H1 (cell line): ENCODE measurements at regions not wholly inside any gene's neighbourhood (a gene's known extent, or its start where the extent isn't known, plus 50 kb on each side); places are given as distances from the start of the nearest gene placed in this dataset.
A peak's percentile ranks its signal among the peaks of the same experiment; 100 is the strongest.

Source experiments
- CTCF ChIA-PET: fragments of 300-600 bp; sonication (Branson Sonifier 250); formaldehyde crosslinking; loops from one replicate; lab custom pipeline; 2021; ENCODE audit not compliant: partially characterized antibody; lab: Charles Lee
- POLR2A ChIA-PET: fragments of 300-600 bp; sonication (Branson Sonifier 250); formaldehyde crosslinking; loops from one replicate; lab custom pipeline; 2021; ENCODE audit warnings: inconsistent platforms; ENCODE audit not compliant: partially characterized antibody; lab: Charles Lee
- DNase-seq, 2 experiments: peaks; one replicate each; pipeline versions ENCODE4 v3.0.0 to v3.0.0-alpha.2; 2010 to 2022; ENCODE audit warnings: low spot score in 2 of 2, low read depth in 1 of 2, mixed read lengths in 1 of 2
- FAIRE-seq: peaks from 2 replicates; lab custom pipeline; 2011; peaks lifted over from hg19 to GRCh38; lab: Jason Lieb, UNC
- H2AFZ ChIP-seq: 2 replicates; pipeline ENCODE4 v1.8.1; 2012; ENCODE audit warnings: low read length, inconsistent platforms
- H2AK5ac ChIP-seq: 2 replicates; pipeline ENCODE4 v1.6.1; 2013; ENCODE audit warnings: low read depth, low read length
- H2BK120ac ChIP-seq: replicated peaks from 2 replicates; pipeline ENCODE3; 2013; ENCODE audit warnings: low read depth, low read length, inconsistent platforms
- H2BK12ac ChIP-seq: 2 replicates; pipeline ENCODE4 v1.6.1; 2013; ENCODE audit warnings: low read depth, low read length
- H2BK15ac ChIP-seq: 2 replicates; pipeline ENCODE4 v1.6.1; 2013; ENCODE audit warnings: low read length
- H2BK20ac ChIP-seq: 2 replicates; pipeline ENCODE4 v1.6.1; 2013; ENCODE audit warnings: low read length
- H2BK5ac ChIP-seq: 2 replicates; pipeline ENCODE4 v1.6.1; 2013; ENCODE audit warnings: low read depth, low read length
- H3K14ac ChIP-seq: 2 replicates; pipeline ENCODE4 v1.6.1; 2013; ENCODE audit warnings: inconsistent platforms; ENCODE audit not compliant: insufficient read length
- H3K18ac ChIP-seq: 2 replicates; pipeline ENCODE4 v1.6.1; 2013; ENCODE audit warnings: low read length; ENCODE audit errors: extremely low read depth
- H3K23ac ChIP-seq: 2 replicates; pipeline ENCODE4 v1.6.1; 2013; ENCODE audit warnings: inconsistent platforms; ENCODE audit not compliant: insufficient read length
- H3K23me2 ChIP-seq: 2 replicates; pipeline ENCODE4 v1.6.1; 2013; ENCODE audit warnings: low read depth, low read length
- H3K27ac ChIP-seq: 2 replicates; pipeline ENCODE4 v1.6.1; 2011; ENCODE audit warnings: low read depth, low read length, inconsistent platforms
- H3K27me3 ChIP-seq, 4 experiments: replicated peaks in 1 of 4; 1 replicate in 1 of 4; 2 replicates in 3 of 4; pipeline versions ENCODE4 v1.6.1 to v1.8.1; 2011 to 2013; ENCODE audit warnings: low read length in 3 of 4, mild to moderate bottlenecking in 3 of 4, inconsistent platforms in 2 of 4, mixed read lengths in 2 of 4, moderate library complexity in 1 of 4; ENCODE audit not compliant: control insufficient read depth in 3 of 4, insufficient read depth in 3 of 4; ENCODE audit errors: extremely low read depth in 1 of 4
- H3K36me3 ChIP-seq, 4 experiments: 2 replicates each; pipeline versions ENCODE4 v1.6.1 to v1.8.1; 2011 to 2013; ENCODE audit warnings: mild to moderate bottlenecking in 4 of 4, low read length in 3 of 4, moderate library complexity in 2 of 4, control low read depth in 1 of 4, inconsistent platforms in 1 of 4; ENCODE audit not compliant: insufficient read depth in 4 of 4, control insufficient read depth in 2 of 4
- H3K4ac ChIP-seq: replicated peaks from 2 replicates; pipeline ENCODE3; 2013; ENCODE audit warnings: low read length, low read depth, mixed read lengths, inconsistent platforms; ENCODE audit not compliant: insufficient read length
- H3K4me1 ChIP-seq, 4 experiments: replicated peaks in 1 of 4; 1 replicate in 1 of 4; 2 replicates in 3 of 4; pipeline versions ENCODE4 v1.6.1 to v1.8.1; 2011 to 2013; ENCODE audit warnings: low read length in 3 of 4, inconsistent platforms in 2 of 4, mixed read lengths in 1 of 4; ENCODE audit not compliant: insufficient read depth in 4 of 4, control insufficient read depth in 3 of 4
- H3K4me2 ChIP-seq, 2 experiments: 2 replicates each; pipeline versions ENCODE4 v1.6.1 to v1.8.1; 2011 to 2013; ENCODE audit warnings: low read depth in 2 of 2, low read length in 2 of 2, control low read depth in 1 of 2, inconsistent platforms in 1 of 2, mild to moderate bottlenecking in 1 of 2; ENCODE audit not compliant: insufficient read depth in 1 of 2
- H3K4me3 ChIP-seq, 4 experiments: fragments of 200-600, 300-600 bp in 1 of 4; sonication (generic), shearing (Covaris generic), sonication (Bioruptor Twin) in 1 of 4; 2 replicates each; pipeline versions ENCODE4 v1.5.1 to v1.8.1; 2011 to 2016; ENCODE audit warnings: low read length in 4 of 4, low read depth in 3 of 4, control low read depth in 2 of 4, inconsistent platforms in 2 of 4, mild to moderate bottlenecking in 2 of 4, mixed read lengths in 1 of 4, moderate library complexity in 1 of 4; ENCODE audit not compliant: insufficient read depth in 2 of 4; ENCODE audit errors: extremely low read depth in 1 of 4
- H3K56ac ChIP-seq: replicated peaks from 2 replicates; pipeline ENCODE3; 2013; ENCODE audit warnings: low read depth, mild to moderate bottlenecking, mixed read lengths, low read length, inconsistent platforms; ENCODE audit not compliant: insufficient read length
- H3K79me1 ChIP-seq: 2 replicates; pipeline ENCODE4 v1.6.1; 2013; ENCODE audit warnings: low read depth, low read length, control low read depth
- H3K79me2 ChIP-seq, 2 experiments: 2 replicates each; pipeline versions ENCODE4 v1.6.1 to v1.8.1; 2012 to 2013; ENCODE audit warnings: low read length in 2 of 2, mild to moderate bottlenecking in 2 of 2, inconsistent platforms in 1 of 2; ENCODE audit not compliant: insufficient read depth in 2 of 2, control insufficient read depth in 1 of 2
- H3K9ac ChIP-seq, 4 experiments: replicated peaks in 1 of 4; 1 replicate in 1 of 4; 2 replicates in 3 of 4; pipeline versions ENCODE4 v1.6.1 to v1.8.1; 2011 to 2013; ENCODE audit warnings: low read depth in 3 of 4, low read length in 3 of 4, control low read depth in 2 of 4, mild to moderate bottlenecking in 2 of 4, moderate library complexity in 2 of 4, inconsistent platforms in 1 of 4; ENCODE audit errors: extremely low read depth in 1 of 4
- H3K9me3 ChIP-seq, 2 experiments: 2 replicates each; pipeline versions ENCODE4 v1.6.1 to v1.8.1; 2012 to 2013; ENCODE audit warnings: mild to moderate bottlenecking in 2 of 2, moderate library complexity in 2 of 2, control low read depth in 1 of 2, inconsistent platforms in 1 of 2, low read depth in 1 of 2, low read length in 1 of 2, mixed read lengths in 1 of 2; ENCODE audit not compliant: insufficient read depth in 2 of 2
- H4K20me1 ChIP-seq, 2 experiments: replicated peaks in 1 of 2; 2 replicates each; pipeline versions ENCODE3 to v1.8.1; 2011 to 2013; ENCODE audit warnings: inconsistent platforms in 2 of 2, low read length in 2 of 2, mild to moderate bottlenecking in 1 of 2; ENCODE audit not compliant: insufficient read depth in 2 of 2, control insufficient read depth in 1 of 2
- H4K5ac ChIP-seq: 2 replicates; pipeline ENCODE4 v1.6.1; 2013; ENCODE audit warnings: low read length, low read depth, mixed read lengths, inconsistent platforms; ENCODE audit not compliant: insufficient read length
- H4K8ac ChIP-seq: 2 replicates; pipeline ENCODE4 v1.8.0; 2013; ENCODE audit warnings: mild to moderate bottlenecking, moderate library complexity, low read length, inconsistent platforms; ENCODE audit not compliant: insufficient read depth; ENCODE audit errors: extremely low read depth
- H4K91ac ChIP-seq: replicated peaks from 2 replicates; pipeline ENCODE3; 2013; ENCODE audit warnings: low read length, mixed read lengths, inconsistent platforms; ENCODE audit not compliant: insufficient read length
- ATF2 ChIP-seq: IDR thresholded peaks from 2 replicates; pipeline ENCODE4 v1.6.1; 2012; ENCODE audit warnings: low read length, inconsistent platforms
- EZH2 ChIP-seq: fragments of 200-600 bp; sonication (generic); IDR thresholded peaks from 2 replicates; pipeline ENCODE4 v1.7.1; 2012; ENCODE audit warnings: low read depth, mild to moderate bottlenecking, moderate library complexity, low read length, inconsistent platforms; ENCODE audit not compliant: severe bottlenecking
- HDAC6 ChIP-seq: IDR thresholded peaks from one replicate; pipeline ENCODE4 v1.7.1; 2012; ENCODE audit warnings: low read depth, mild to moderate bottlenecking, inconsistent platforms, low read length, moderate library complexity
- KDM5A ChIP-seq: fragments of 200-600 bp; IDR thresholded peaks from 2 replicates; pipeline ENCODE4 v1.7.1; 2012; ENCODE audit warnings: mild to moderate bottlenecking, low read length, inconsistent platforms, mixed read lengths
- NANOG ChIP-seq: IDR thresholded peaks from 2 replicates; pipeline ENCODE4 v1.6.1; 2011; ENCODE audit warnings: low read length, low read depth, mild to moderate bottlenecking, inconsistent platforms; ENCODE audit not compliant: insufficient read depth, poor library complexity, severe bottlenecking
- RAD21 ChIP-seq, 2 experiments: IDR thresholded peaks in 1 of 2; conservative IDR thresholded peaks in 1 of 2; 2 replicates each; pipeline ENCODE4 v1.6.1; 2011; ENCODE audit warnings: low read depth in 2 of 2, low read length in 2 of 2, improper control_type of control experiment in 1 of 2, inconsistent platforms in 1 of 2, mild to moderate bottlenecking in 1 of 2, moderate library complexity in 1 of 2
- RXRA ChIP-seq: IDR thresholded peaks from 2 replicates; pipeline ENCODE4 v1.6.1; 2011; ENCODE audit warnings: low read depth, mild to moderate bottlenecking, low read length, moderate library complexity; ENCODE audit not compliant: insufficient read depth
- SP1 ChIP-seq: IDR thresholded peaks from 2 replicates; pipeline ENCODE4 v1.6.1; 2011; ENCODE audit warnings: low read depth, low read length
- USF2 ChIP-seq: IDR thresholded peaks from 2 replicates; pipeline ENCODE4 v1.6.1; 2011; ENCODE audit warnings: low read length, improper control_type of control experiment
- WGBS, 2 experiments: shearing (Covaris generic) in 1 of 2; methylation state at CpG; one replicate each; pipeline versions ENCODE4 v1.1.6 to v1.1.7; 2013 to 2015; ENCODE audit warnings: low lambda C conversion rate in 2 of 2, mixed read lengths in 2 of 2, inconsistent platforms in 1 of 2, low coverage in 1 of 2, missing lambda C conversion rate in 1 of 2; ENCODE audit not compliant: insufficient replicate concordance in 2 of 2, insufficient coverage in 1 of 2, insufficient read length in 1 of 2; ENCODE audit errors: extremely low coverage in 1 of 2, missing lambda C conversion rate in 1 of 2; 5-methylcytosine and 5-hydroxymethylcytosine counted together

- no peak for FAIRE-seq
- peak overlapping the region; percentile 16 for H2AFZ ChIP-seq
- POLR2A ChIA-PET: no interaction called here
These were observed 903.4 kb upstream of the CDH8 start for GRCh38 chr16:62939687-62940086.

More at GRCh38 chr16:62939687-62940086, 903.4 kb upstream of the CDH8 start:
- TF ChIP-seq KDM5A (no peak), EZH2 (no peak), HDAC6 (no peak), SP1 (no peak), RAD21 (IDR thresholded peaks at IDR 0.05 in 1 of 2, conservative IDR thresholded peaks at IDR 0.05 in 1 of 2; ENCODE audit: low read depth in 2 of 2, low read length in 2 of 2) (no peak), NANOG (no peak), RXRA (no peak), USF2 (no peak), ATF2 (no peak)
- TF ChIP-seq, all 59 proteins: peak for 0
- H3K4me2 ChIP-seq: no peak overlapping the region
- H4K91ac ChIP-seq: no peak overlapping the region
- DNase-seq: no peak
- no peak overlapping the region for H3K4ac ChIP-seq
- no peak overlapping the region for H3K18ac ChIP-seq
- H4K5ac ChIP-seq: no peak overlapping the region
- H3K27me3 ChIP-seq: no peaks in the 10 kb centered on the region
- H3K36me3 ChIP-seq: no peaks in the 10 kb centered on the region
- H3K14ac ChIP-seq: no peak overlapping the region
- H4K8ac ChIP-seq: no peak overlapping the region
- no peak overlapping the region for H3K9ac ChIP-seq
- H3K23ac ChIP-seq: no peak overlapping the region
- no peak overlapping the region for H2BK5ac ChIP-seq
- no peaks in the 10 kb centered on the region for H3K79me1 ChIP-seq
- CTCF ChIA-PET: interaction anchor here (1.2 to 1.6 kb wide), 2 partner anchors 10 to 21 kb away, joined by 4 to 5 read pairs; no protein-coding TSS in a partner anchor
- H3K79me2 ChIP-seq: no peaks in the 10 kb centered on the region
- H2BK15ac ChIP-seq: no peak overlapping the region
- no peak overlapping the region for H3K27ac ChIP-seq
- no peak overlapping the region for H2BK20ac ChIP-seq
- H2AK5ac ChIP-seq: no peak overlapping the region
- no peaks in the 10 kb centered on the region for H3K9me3 ChIP-seq
- WGBS, 2 experiments: 95% methylated on average over 1 of the region's 1 CpG; no CpG with 5 or more reads in 1 of the 2 experiments
- H3K4me1 ChIP-seq: no peaks in the 10 kb centered on the region
- H3K4me3 ChIP-seq: no peak overlapping the region
- H3K23me2 ChIP-seq: no peaks in the 10 kb centered on the region
- H3K56ac ChIP-seq: no peak overlapping the region
- H2BK12ac ChIP-seq: no peak overlapping the region
- peaks cover 0 to 1% of the 10 kb centered on the region in 2 experiments for H4K20me1 ChIP-seq
- no peak overlapping the region for H2BK120ac ChIP-seq
